ENCODE measurements at regions not wholly inside any gene's neighbourhood (a gene's known extent, or its start where the extent isn't known, plus 50 kb on each side); places are given as distances from the start of the nearest gene placed in this dataset.

DNA sequence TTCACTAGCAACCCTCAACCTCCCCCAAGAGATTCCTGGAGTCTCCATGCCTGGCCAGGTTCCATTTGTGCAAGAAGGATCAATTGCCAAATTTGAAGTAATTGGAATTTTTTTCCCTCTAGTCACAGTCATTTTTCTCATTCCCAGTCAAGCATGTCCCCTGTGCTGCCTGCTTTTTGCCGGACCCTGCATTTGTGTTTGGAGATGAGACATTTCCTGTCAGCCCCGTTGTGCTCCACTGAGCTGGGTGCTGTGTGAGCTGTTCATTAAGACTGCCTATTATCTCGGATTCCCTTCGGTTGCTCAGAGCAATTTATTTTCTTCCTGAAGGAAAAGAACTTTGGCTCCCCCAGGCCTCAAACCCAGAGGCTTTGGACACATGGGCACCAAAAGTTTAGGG, 201.0 kb upstream of the NLRP1 start:
- H3K4me1 ChIP-seq (ENCODE audit: control insufficient read depth in 2 of 2, insufficient read depth in 2 of 2, low read length in 2 of 2), result peaks cover 0 to 5% of the 10 kb centered on the region in 2 donors
- no peak overlapping the region for H3K4me3 ChIP-seq (ENCODE audit: low read length in 2 of 2)
- DNase-seq (ENCODE audit: low read depth in 6 of 9, low spot score in 9 of 9), result no peak
- no peak overlapping the region for H3K27ac ChIP-seq (ENCODE audit: low read depth in 1 of 2, low read length in 1 of 2)
- WGBS, result 25% methylated on average over 4 of the region's 4 CpGs
- H3K27me3 ChIP-seq (ENCODE audit: control insufficient read depth in 2 of 2, insufficient read depth in 1 of 2, low read length in 1 of 2), result peaks cover 0 to 4% of the 10 kb centered on the region in 2 donors
- H3K9me3 ChIP-seq (ENCODE audit: control insufficient read depth in 2 of 2, insufficient read depth in 1 of 2, low read length in 1 of 2), result no peaks in the 10 kb centered on the region
- H3K36me3 ChIP-seq (ENCODE audit: control insufficient read depth in 2 of 2, insufficient read depth in 2 of 2, low read length in 1 of 2), result no peaks in the 10 kb centered on the region

- H3K27me3 ChIP-seq (ENCODE audit: control insufficient read depth in 2 of 2, insufficient read depth in 1 of 2, low read length in 1 of 2), result peaks cover 0 to 4% of the 10 kb centered on the region in 2 donors
- H3K4me1 ChIP-seq (ENCODE audit: control insufficient read depth in 2 of 2, insufficient read depth in 2 of 2, low read length in 2 of 2), result peaks cover 0 to 5% of the 10 kb centered on the region in 2 donors
- H3K36me3 ChIP-seq (ENCODE audit: control insufficient read depth in 2 of 2, insufficient read depth in 2 of 2, low read length in 1 of 2), result no peaks in the 10 kb centered on the region
- no peak overlapping the region for H3K4me3 ChIP-seq (ENCODE audit: low read length in 2 of 2)
- no peaks in the 10 kb centered on the region for H3K9me3 ChIP-seq (ENCODE audit: control insufficient read depth in 2 of 2, insufficient read depth in 1 of 2, low read length in 1 of 2)
- no peak overlapping the region for H3K27ac ChIP-seq (ENCODE audit: low read depth in 1 of 2, low read length in 1 of 2)
- 71% methylated on average over 11 of the region's 11 CpGs for WGBS
- DNase-seq (ENCODE audit: low read depth in 6 of 9, low spot score in 9 of 9), result no peak
Measured at GRCh38 chr17:5785867-5786509, 201.7 kb upstream of the NLRP1 start.

GRCh38 chr17:5786510-5786875, 202.2 kb upstream of the NLRP1 start:
- no peaks in the 10 kb centered on the region for H3K36me3 ChIP-seq (ENCODE audit: control insufficient read depth in 2 of 2, insufficient read depth in 2 of 2, low read length in 1 of 2)
- H3K9me3 ChIP-seq (ENCODE audit: control insufficient read depth in 2 of 2, insufficient read depth in 1 of 2, low read length in 1 of 2), result no peaks in the 10 kb centered on the region
- H3K4me1 ChIP-seq (ENCODE audit: control insufficient read depth in 2 of 2, insufficient read depth in 2 of 2, low read length in 2 of 2), result peaks cover 0 to 5% of the 10 kb centered on the region in 2 donors
- H3K27me3 ChIP-seq (ENCODE audit: control insufficient read depth in 2 of 2, insufficient read depth in 1 of 2, low read length in 1 of 2), result peaks cover 0 to 4% of the 10 kb centered on the region in 2 donors
- 69% methylated on average over 6 of the region's 6 CpGs for WGBS
- H3K27ac ChIP-seq (ENCODE audit: low read depth in 1 of 2, low read length in 1 of 2), result no peak overlapping the region
- DNase-seq (ENCODE audit: low read depth in 6 of 9, low spot score in 9 of 9), result no peak
- no peak overlapping the region for H3K4me3 ChIP-seq (ENCODE audit: low read length in 2 of 2)

DNA sequence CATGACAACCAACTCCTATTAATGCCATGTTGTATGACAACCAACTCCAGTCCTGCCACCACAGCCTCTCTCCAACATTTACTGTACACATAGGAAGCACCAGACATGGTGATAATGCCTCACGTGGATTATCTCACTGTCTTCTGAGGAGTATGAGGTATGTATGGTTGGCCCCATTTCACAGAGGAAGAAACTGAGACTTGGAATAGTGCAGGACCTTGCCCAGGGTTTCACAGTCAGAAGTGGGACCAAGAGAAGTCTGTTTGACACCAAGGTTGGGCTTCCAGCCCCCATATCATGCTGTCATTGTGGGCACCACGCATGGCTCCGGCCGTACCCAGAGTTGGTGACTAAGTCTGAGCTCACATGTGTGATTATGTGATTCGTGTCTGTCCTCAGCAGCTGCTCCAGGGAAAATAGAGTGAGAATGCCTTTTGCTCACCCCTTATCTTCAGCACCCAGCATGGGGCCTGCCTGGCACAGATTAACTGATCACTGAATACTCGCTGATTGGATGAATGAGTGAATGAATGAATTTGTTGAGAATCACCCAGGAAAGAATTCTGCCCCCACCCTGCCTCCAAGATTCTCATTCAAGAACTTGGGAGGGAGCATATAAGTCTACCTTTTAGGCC, 204.1 kb upstream of the NLRP1 start:
- WGBS, result 85% methylated on average over 6 of the region's 6 CpGs
- no peak overlapping the region for H3K4me3 ChIP-seq (ENCODE audit: low read length in 2 of 2)
- peaks cover 0 to 5% of the 10 kb centered on the region in 2 donors for H3K4me1 ChIP-seq (ENCODE audit: control insufficient read depth in 2 of 2, insufficient read depth in 2 of 2, low read length in 2 of 2)
- H3K27me3 ChIP-seq (ENCODE audit: control insufficient read depth in 2 of 2, insufficient read depth in 1 of 2, low read length in 1 of 2), result peaks cover 0 to 4% of the 10 kb centered on the region in 2 donors
- no peaks in the 10 kb centered on the region for H3K9me3 ChIP-seq (ENCODE audit: control insufficient read depth in 2 of 2, insufficient read depth in 1 of 2, low read length in 1 of 2)
- no peaks in the 10 kb centered on the region for H3K36me3 ChIP-seq (ENCODE audit: control insufficient read depth in 2 of 2, insufficient read depth in 2 of 2, low read length in 1 of 2)
- no peak overlapping the region for H3K27ac ChIP-seq (ENCODE audit: low read depth in 1 of 2, low read length in 1 of 2)
- no peak for DNase-seq (ENCODE audit: low read depth in 6 of 9, low spot score in 9 of 9)

GRCh38 chr17:5789528-5789927, 205.2 kb upstream of the NLRP1 start:
- no peaks in the 10 kb centered on the region for H3K9me3 ChIP-seq (ENCODE audit: control insufficient read depth in 2 of 2, insufficient read depth in 1 of 2, low read length in 1 of 2)
- H3K27me3 ChIP-seq (ENCODE audit: control insufficient read depth in 2 of 2, insufficient read depth in 1 of 2, low read length in 1 of 2), result peaks cover 0 to 4% of the 10 kb centered on the region in 2 donors
- H3K4me1 ChIP-seq (ENCODE audit: control insufficient read depth in 2 of 2, insufficient read depth in 2 of 2, low read length in 2 of 2), result peaks cover 0 to 5% of the 10 kb centered on the region in 2 donors
- no peak for DNase-seq (ENCODE audit: low read depth in 6 of 9, low spot score in 9 of 9)
- H3K4me3 ChIP-seq (ENCODE audit: low read length in 2 of 2), result no peak overlapping the region
- no peaks in the 10 kb centered on the region for H3K36me3 ChIP-seq (ENCODE audit: control insufficient read depth in 2 of 2, insufficient read depth in 2 of 2, low read length in 1 of 2)
- WGBS, result 39% methylated on average over 15 of the region's 15 CpGs
- no peak overlapping the region for H3K27ac ChIP-seq (ENCODE audit: low read depth in 1 of 2, low read length in 1 of 2)

DNA sequence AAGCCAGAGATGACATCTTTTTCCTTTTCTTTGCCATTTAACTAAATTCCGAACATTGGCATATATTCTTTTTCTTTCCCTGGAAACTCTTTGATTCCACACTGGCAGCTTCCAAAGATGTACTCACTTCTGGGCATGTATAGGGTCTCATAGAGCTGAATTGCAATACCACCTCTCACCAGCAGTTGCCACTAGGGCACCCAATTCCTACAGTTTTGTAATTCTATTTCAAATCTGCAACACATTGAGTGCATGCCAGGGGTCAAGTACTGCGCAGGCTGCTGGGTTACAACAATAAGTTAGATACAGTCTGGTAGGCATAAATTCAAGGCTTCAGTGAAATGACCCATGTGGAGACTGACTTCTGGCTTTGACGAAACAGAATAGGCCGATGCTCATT, 208.8 kb upstream of the NLRP1 start:
- no peak overlapping the region for H3K4me3 ChIP-seq (ENCODE audit: low read length in 2 of 2)
- no peak for DNase-seq (ENCODE audit: low read depth in 6 of 9, low spot score in 9 of 9)
- H3K9me3 ChIP-seq (ENCODE audit: control insufficient read depth in 2 of 2, insufficient read depth in 1 of 2, low read length in 1 of 2), result no peaks in the 10 kb centered on the region
- 90% methylated on average over 4 of the region's 4 CpGs for WGBS
- no peaks in the 10 kb centered on the region for H3K4me1 ChIP-seq (ENCODE audit: control insufficient read depth in 2 of 2, insufficient read depth in 2 of 2, low read length in 2 of 2)
- no peaks in the 10 kb centered on the region for H3K36me3 ChIP-seq (ENCODE audit: control insufficient read depth in 2 of 2, insufficient read depth in 2 of 2, low read length in 1 of 2)
- no peak overlapping the region for H3K27ac ChIP-seq (ENCODE audit: low read depth in 1 of 2, low read length in 1 of 2)
- H3K27me3 ChIP-seq (ENCODE audit: control insufficient read depth in 2 of 2, insufficient read depth in 1 of 2, low read length in 1 of 2), result peaks cover 0 to 4% of the 10 kb centered on the region in 2 donors

- Histone ChIP-seq H3K9me3 (ENCODE audit: control insufficient read depth in 2 of 2, insufficient read depth in 1 of 2, low read length in 1 of 2) (no peaks in the 10 kb centered on the region), H3K36me3 (ENCODE audit: control insufficient read depth in 2 of 2, insufficient read depth in 2 of 2, low read length in 1 of 2) (no peaks in the 10 kb centered on the region), H3K27ac (ENCODE audit: low read depth in 1 of 2, low read length in 1 of 2) (no peak overlapping the region), H3K27me3 (ENCODE audit: control insufficient read depth in 2 of 2, insufficient read depth in 1 of 2, low read length in 1 of 2) (peaks cover 0 to 7% of the 10 kb centered on the region in 2 donors), H3K4me1 (ENCODE audit: control insufficient read depth in 2 of 2, insufficient read depth in 2 of 2, low read length in 2 of 2) (no peaks in the 10 kb centered on the region), H3K4me3 (ENCODE audit: low read length in 2 of 2) (no peak overlapping the region)
- 22% methylated on average over 2 of the region's 2 CpGs for WGBS
- DNase-seq (ENCODE audit: low read depth in 6 of 9, low spot score in 9 of 9), result no peak
Measured at GRCh38 chr17:5793899-5794298, 209.6 kb upstream of the NLRP1 start.

- H3K4me3 ChIP-seq (ENCODE audit: low read length in 2 of 2), result no peak overlapping the region
- no peak for DNase-seq (ENCODE audit: low read depth in 6 of 9, low spot score in 9 of 9)
- no peak overlapping the region for H3K27ac ChIP-seq (ENCODE audit: low read depth in 1 of 2, low read length in 1 of 2)
- WGBS, result 94% methylated on average over 7 of the region's 7 CpGs
- H3K36me3 ChIP-seq (ENCODE audit: control insufficient read depth in 2 of 2, insufficient read depth in 2 of 2, low read length in 1 of 2), result no peaks in the 10 kb centered on the region
- H3K27me3 ChIP-seq (ENCODE audit: control insufficient read depth in 2 of 2, insufficient read depth in 1 of 2, low read length in 1 of 2), result peaks cover 0 to 6% of the 10 kb centered on the region in 2 donors
- H3K9me3 ChIP-seq (ENCODE audit: control insufficient read depth in 2 of 2, insufficient read depth in 1 of 2, low read length in 1 of 2), result no peaks in the 10 kb centered on the region
- H3K4me1 ChIP-seq (ENCODE audit: control insufficient read depth in 2 of 2, insufficient read depth in 2 of 2, low read length in 2 of 2), result no peaks in the 10 kb centered on the region
Measured at GRCh38 chr17:5794385-5794784, 210.1 kb upstream of the NLRP1 start.

- Histone ChIP-seq H3K4me3 (ENCODE audit: low read length in 2 of 2) (no peak overlapping the region), H3K4me1 (ENCODE audit: control insufficient read depth in 2 of 2, insufficient read depth in 2 of 2, low read length in 2 of 2) (no peaks in the 10 kb centered on the region), H3K36me3 (ENCODE audit: control insufficient read depth in 2 of 2, insufficient read depth in 2 of 2, low read length in 1 of 2) (no peaks in the 10 kb centered on the region), H3K27ac (ENCODE audit: low read depth in 1 of 2, low read length in 1 of 2) (no peak overlapping the region), H3K9me3 (ENCODE audit: control insufficient read depth in 2 of 2, insufficient read depth in 1 of 2, low read length in 1 of 2) (no peaks in the 10 kb centered on the region), H3K27me3 (ENCODE audit: control insufficient read depth in 2 of 2, insufficient read depth in 1 of 2, low read length in 1 of 2) (peaks cover 0 to 4% of the 10 kb centered on the region in 2 donors)
- DNase-seq (ENCODE audit: low read depth in 6 of 9, low spot score in 9 of 9), result no peak
- WGBS, result 87% methylated on average over 6 of the region's 6 CpGs
Measured at GRCh38 chr17:5794881-5795506, 210.7 kb upstream of the NLRP1 start.
